HL-60 (cell line): ENCODE measurements at regions not wholly inside any gene's neighbourhood (a gene's known extent, or its start where the extent isn't known, plus 50 kb on each side); places are given as distances from the start of the nearest gene placed in this dataset.

Experiments used
- DNase-seq, 2 experiments: peaks; one replicate each; pipeline ENCODE4 v3.0.0-alpha.2; 2010 to 2020; ENCODE audit warnings: low read depth in 1 of 2, low spot score in 1 of 2
- H3K27ac ChIP-seq: fragments of 250-450 bp; sonication (Bioruptor Pico); replicated peaks from 2 replicates; pipeline ENCODE4 v1.5.1; 2020; ENCODE audit warnings: mild to moderate bottlenecking, moderate library complexity
- H3K27me3 ChIP-seq: fragments of 250-450 bp; sonication (Bioruptor Pico); 2 replicates; pipeline ENCODE4 v1.5.1; 2021; ENCODE audit warnings: mild to moderate bottlenecking, moderate library complexity; ENCODE audit not compliant: insufficient read depth, poor library complexity, severe bottlenecking
- H3K4me3 ChIP-seq: replicated peaks from 2 replicates; pipeline ENCODE4 v1.5.1; 2011; ENCODE audit warnings: mild to moderate bottlenecking, control low read depth, low read length; ENCODE audit not compliant: insufficient read depth
- GABPA ChIP-seq: IDR thresholded peaks from 2 replicates; pipeline ENCODE4 v1.6.1; 2012; ENCODE audit warnings: low read depth
- POLR2AphosphoS5 ChIP-seq: IDR thresholded peaks from 2 replicates; pipeline ENCODE4 v1.6.1; 2012; ENCODE audit warnings: low read depth
- SPI1 ChIP-seq: IDR thresholded peaks from 2 replicates; pipeline ENCODE4 v1.6.1; 2012; ENCODE audit warnings: low read depth, mild to moderate bottlenecking, borderline replicate concordance
- TF ChIP-seq, protein P1 (sequence below): IDR thresholded peaks from 2 replicates; pipeline ENCODE4 v1.6.1; 2012; ENCODE audit warnings: low read depth; ENCODE audit not compliant: insufficient replicate concordance
- TF ChIP-seq, protein P2 (sequence below): IDR thresholded peaks from one replicate; pipeline ENCODE4 v1.5.1; 2011; ENCODE audit warnings: low read length, control low read depth, inconsistent platforms; ENCODE audit not compliant: insufficient read depth

DNA sequence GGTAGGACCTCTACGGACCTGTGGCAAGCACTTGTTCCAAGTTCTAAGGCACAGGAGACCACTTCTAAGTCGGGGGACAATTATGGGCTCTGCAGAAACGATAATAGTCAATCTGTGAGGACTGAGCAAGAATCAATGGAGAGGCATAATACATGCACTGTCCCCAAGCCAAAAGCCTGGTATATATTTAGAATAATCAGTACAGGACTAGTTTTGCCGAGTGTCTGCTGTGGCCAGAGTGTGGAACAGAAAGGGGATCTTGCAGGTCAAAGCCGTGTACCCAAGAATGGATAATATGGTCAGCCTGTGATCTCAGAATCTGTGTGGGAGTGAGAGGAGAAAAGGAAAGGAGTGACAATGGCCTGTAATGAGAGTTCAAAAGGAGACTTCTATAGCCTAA, 80.2 kb upstream of the GNAO1 start:
- no peak overlapping the region for H3K4me3 ChIP-seq
- DNase-seq: no peak
- TF ChIP-seq GABPA (no peak), POLR2AphosphoS5 (no peak), SPI1 (no peak)
- TF ChIP-seq, protein P1, sequence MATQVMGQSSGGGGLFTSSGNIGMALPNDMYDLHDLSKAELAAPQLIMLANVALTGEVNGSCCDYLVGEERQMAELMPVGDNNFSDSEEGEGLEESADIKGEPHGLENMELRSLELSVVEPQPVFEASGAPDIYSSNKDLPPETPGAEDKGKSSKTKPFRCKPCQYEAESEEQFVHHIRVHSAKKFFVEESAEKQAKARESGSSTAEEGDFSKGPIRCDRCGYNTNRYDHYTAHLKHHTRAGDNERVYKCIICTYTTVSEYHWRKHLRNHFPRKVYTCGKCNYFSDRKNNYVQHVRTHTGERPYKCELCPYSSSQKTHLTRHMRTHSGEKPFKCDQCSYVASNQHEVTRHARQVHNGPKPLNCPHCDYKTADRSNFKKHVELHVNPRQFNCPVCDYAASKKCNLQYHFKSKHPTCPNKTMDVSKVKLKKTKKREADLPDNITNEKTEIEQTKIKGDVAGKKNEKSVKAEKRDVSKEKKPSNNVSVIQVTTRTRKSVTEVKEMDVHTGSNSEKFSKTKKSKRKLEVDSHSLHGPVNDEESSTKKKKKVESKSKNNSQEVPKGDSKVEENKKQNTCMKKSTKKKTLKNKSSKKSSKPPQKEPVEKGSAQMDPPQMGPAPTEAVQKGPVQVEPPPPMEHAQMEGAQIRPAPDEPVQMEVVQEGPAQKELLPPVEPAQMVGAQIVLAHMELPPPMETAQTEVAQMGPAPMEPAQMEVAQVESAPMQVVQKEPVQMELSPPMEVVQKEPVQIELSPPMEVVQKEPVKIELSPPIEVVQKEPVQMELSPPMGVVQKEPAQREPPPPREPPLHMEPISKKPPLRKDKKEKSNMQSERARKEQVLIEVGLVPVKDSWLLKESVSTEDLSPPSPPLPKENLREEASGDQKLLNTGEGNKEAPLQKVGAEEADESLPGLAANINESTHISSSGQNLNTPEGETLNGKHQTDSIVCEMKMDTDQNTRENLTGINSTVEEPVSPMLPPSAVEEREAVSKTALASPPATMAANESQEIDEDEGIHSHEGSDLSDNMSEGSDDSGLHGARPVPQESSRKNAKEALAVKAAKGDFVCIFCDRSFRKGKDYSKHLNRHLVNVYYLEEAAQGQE: no peak
- TF ChIP-seq, protein P2, sequence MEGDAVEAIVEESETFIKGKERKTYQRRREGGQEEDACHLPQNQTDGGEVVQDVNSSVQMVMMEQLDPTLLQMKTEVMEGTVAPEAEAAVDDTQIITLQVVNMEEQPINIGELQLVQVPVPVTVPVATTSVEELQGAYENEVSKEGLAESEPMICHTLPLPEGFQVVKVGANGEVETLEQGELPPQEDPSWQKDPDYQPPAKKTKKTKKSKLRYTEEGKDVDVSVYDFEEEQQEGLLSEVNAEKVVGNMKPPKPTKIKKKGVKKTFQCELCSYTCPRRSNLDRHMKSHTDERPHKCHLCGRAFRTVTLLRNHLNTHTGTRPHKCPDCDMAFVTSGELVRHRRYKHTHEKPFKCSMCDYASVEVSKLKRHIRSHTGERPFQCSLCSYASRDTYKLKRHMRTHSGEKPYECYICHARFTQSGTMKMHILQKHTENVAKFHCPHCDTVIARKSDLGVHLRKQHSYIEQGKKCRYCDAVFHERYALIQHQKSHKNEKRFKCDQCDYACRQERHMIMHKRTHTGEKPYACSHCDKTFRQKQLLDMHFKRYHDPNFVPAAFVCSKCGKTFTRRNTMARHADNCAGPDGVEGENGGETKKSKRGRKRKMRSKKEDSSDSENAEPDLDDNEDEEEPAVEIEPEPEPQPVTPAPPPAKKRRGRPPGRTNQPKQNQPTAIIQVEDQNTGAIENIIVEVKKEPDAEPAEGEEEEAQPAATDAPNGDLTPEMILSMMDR: no peak

DNA sequence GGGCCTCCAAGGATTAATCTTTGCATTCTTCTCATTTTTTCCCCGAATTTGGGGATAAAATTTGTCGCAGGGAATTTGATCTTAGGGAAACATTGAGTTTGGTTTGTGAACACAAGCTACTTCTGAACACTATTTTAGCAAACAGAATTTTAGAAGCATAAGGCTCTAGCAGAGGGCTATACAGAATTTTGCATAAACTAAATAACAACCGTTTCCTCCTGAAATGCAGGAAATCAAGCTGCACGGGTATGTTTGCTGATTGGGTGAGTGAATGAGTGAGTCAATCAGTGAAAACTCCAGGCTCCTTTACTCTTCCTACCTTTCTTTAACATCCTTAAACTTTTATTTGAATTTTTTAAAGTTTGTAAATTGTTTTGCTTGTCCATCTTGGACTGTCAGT, 81.3 kb upstream of the GNAO1 start:
- Histone ChIP-seq H3K27ac (no peak overlapping the region), H3K4me3 (no peak overlapping the region), H3K27me3 (peaks cover 3% of the 10 kb centered on the region)
- DNase-seq: no peak
- TF ChIP-seq, protein P2: no peak
- no peak for TF ChIP-seq GABPA
- TF ChIP-seq, protein P1: no peak
- no peak for TF ChIP-seq SPI1
- TF ChIP-seq POLR2AphosphoS5: no peak

More for the DNA sequence above, 80.2 kb upstream of the GNAO1 start:
- no peak overlapping the region for H3K27ac ChIP-seq
- H3K27me3 ChIP-seq: peaks cover 3% of the 10 kb centered on the region

DNA sequence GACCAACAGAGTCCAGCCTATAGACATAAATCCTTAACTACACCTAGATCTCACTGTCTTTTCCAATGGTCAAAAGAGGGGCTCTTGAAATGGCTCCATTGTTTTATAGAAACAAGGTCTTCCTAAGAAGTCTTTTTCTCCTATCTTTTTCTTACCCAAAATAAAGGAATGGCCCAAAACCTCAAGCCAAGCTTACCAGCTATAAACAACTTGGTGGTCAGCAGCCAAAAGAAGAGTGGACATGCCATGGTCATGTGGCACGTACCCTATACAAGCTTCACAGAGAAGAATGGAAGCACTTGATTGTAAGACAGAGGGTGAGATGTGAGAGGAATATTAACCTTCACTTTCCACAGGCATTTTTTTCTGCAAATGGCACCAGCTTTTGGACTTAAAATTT, 82.1 kb upstream of the GNAO1 start:
- Histone ChIP-seq H3K27me3 (peaks cover 3% of the 10 kb centered on the region), H3K27ac (no peak overlapping the region), H3K4me3 (no peak overlapping the region)
- no peak for TF ChIP-seq GABPA
- TF ChIP-seq, protein P1: no peak
- TF ChIP-seq, protein P2: no peak
- TF ChIP-seq POLR2AphosphoS5: no peak
- no peak for TF ChIP-seq SPI1
- DNase-seq: no peak
